ENCODE measurements at regions not wholly inside any gene's neighbourhood (a gene's known extent, or its start where the extent isn't known, plus 50 kb on each side); places are given as distances from the start of the nearest gene placed in this dataset.

GRCh38 chr1:227390525-227390924 lies 72.2 kb upstream of the CDC42BPA start:
- no peaks in the 10 kb centered on the region for H3K36me3 ChIP-seq
- ATAC-seq (no peak), DNase-seq (no peak)
- WGBS, 4 donors: 80 to 85% (median 84%) methylated on average over 2 of the region's 2 CpGs
- H3K9me3 ChIP-seq: no peaks in the 10 kb centered on the region
- no peak overlapping the region for H3K27ac ChIP-seq
- H3K4me1 ChIP-seq: peaks cover 0 to 5% (median 0%) of the 10 kb centered on the region in 12 donors
- intact Hi-C loops (cut with DNase I): no loop called here
- TF ChIP-seq POLR2A (IDR thresholded peaks at IDR 0.05) (no peak), CTCF (IDR thresholded peaks at IDR 0.05) (no peak)
- H3K27me3 ChIP-seq: no peaks in the 10 kb centered on the region
- H3K4me3 ChIP-seq: no peak overlapping the region

GRCh38 chr1:227388214-227389168 lies 70.2 kb upstream of the CDC42BPA start:
- Histone ChIP-seq H3K36me3 (no peaks in the 10 kb centered on the region), H3K4me1 (peaks cover 0 to 5% (median 0%) of the 10 kb centered on the region in 12 donors), H3K4me3 (no peak overlapping the region), H3K27ac (no peak overlapping the region), H3K9me3 (no peaks in the 10 kb centered on the region), H3K27me3 (no peaks in the 10 kb centered on the region)
- intact Hi-C loops (cut with DNase I): no loop called here
- no peak for TF ChIP-seq POLR2A (IDR thresholded peaks at IDR 0.05)
- TF ChIP-seq CTCF (IDR thresholded peaks at IDR 0.05): no peak
- 85 to 94% (median 90%) methylated on average over 4 of the region's 4 CpGs for WGBS, 4 donors
- ATAC-seq (no peak), DNase-seq (no peak)

GRCh38 chr1:227379555-227379892 lies 61.2 kb upstream of the CDC42BPA start:
- TF ChIP-seq CTCF (IDR thresholded peaks at IDR 0.05) (no peak), POLR2A (IDR thresholded peaks at IDR 0.05) (no peak)
- intact Hi-C loops (cut with DNase I): no loop called here
- Histone ChIP-seq H3K27ac (no peak overlapping the region), H3K27me3 (no peaks in the 10 kb centered on the region), H3K4me3 (no peak overlapping the region), H3K9me3 (peaks cover 0 to 5% (median 0%) of the 10 kb centered on the region in 12 donors), H3K36me3 (no peaks in the 10 kb centered on the region), H3K4me1 (peaks cover 0 to 13% (median 0%) of the 10 kb centered on the region in 12 donors)
- ATAC-seq: no peak
- no peak for DNase-seq
- 93 to 96% (median 93%) methylated on average over 6 of the region's 6 CpGs for WGBS, 4 donors

GRCh38 chr1:227378871-227379554 lies 60.7 kb upstream of the CDC42BPA start:
- no peak overlapping the region for H3K4me3 ChIP-seq
- 77 to 88% (median 84%) methylated on average over 4 of the region's 4 CpGs for WGBS, 4 donors
- ATAC-seq (no peak), DNase-seq (no peak)
- H3K9me3 ChIP-seq: peaks cover 0 to 5% (median 0%) of the 10 kb centered on the region in 12 donors
- no peak overlapping the region for H3K27ac ChIP-seq
- no peaks in the 10 kb centered on the region for H3K36me3 ChIP-seq
- TF ChIP-seq CTCF (IDR thresholded peaks at IDR 0.05): no peak
- TF ChIP-seq POLR2A (IDR thresholded peaks at IDR 0.05): no peak
- H3K4me1 ChIP-seq: peaks cover 0 to 13% (median 0%) of the 10 kb centered on the region in 12 donors
- H3K27me3 ChIP-seq: no peaks in the 10 kb centered on the region
- intact Hi-C loops (cut with DNase I): no loop called here

Data from heart left ventricle (tissue), 16 donors.